Peyer's patch (tissue), 4 donors: ENCODE measurements at regions not wholly inside any gene's neighbourhood (a gene's known extent, or its start where the extent isn't known, plus 50 kb on each side); places are given as distances from the start of the nearest gene placed in this dataset.

Experiments used
- POLR2A ChIP-seq, 2 donors: fragments of 450-650 bp; IDR thresholded peaks; one replicate each; pipeline ENCODE4 v1.5.1; 2017; ENCODE audit warnings: antibody characterized with exemption in 2 of 2, mild to moderate bottlenecking in 2 of 2, moderate library complexity in 2 of 2
- TF ChIP-seq, protein P1 (sequence below), 6 experiments: fragments of 450-650 bp in 4 of 6; fragments of 200-600 bp in 2 of 6; sonication (generic) in 1 of 6; IDR thresholded peaks; one replicate each; pipeline ENCODE4 v1.5.1; 2017 to 2019; ENCODE audit warnings: antibody characterized with exemption in 6 of 6, mild to moderate bottlenecking in 3 of 6, moderate library complexity in 1 of 6

DNA sequence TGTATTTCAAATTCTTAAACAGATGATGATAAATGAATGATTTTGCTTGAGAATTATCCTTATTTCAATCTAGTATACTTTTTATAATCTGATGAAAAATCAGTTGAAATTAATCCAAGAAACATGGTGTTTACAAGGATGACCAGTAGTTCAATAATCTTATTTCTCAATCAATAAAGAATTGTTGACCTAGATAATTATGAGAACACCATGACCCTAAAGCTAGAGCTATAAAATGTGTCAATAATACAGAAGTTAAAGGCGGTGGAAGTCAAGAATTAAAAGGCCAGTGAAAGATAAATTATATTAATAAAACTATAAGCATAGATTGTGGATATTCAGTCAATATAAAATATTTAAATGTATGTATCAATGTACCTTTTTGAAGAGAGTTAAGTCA is 667.4 kb upstream of the GCFC2 start:
- TF ChIP-seq, protein P1, sequence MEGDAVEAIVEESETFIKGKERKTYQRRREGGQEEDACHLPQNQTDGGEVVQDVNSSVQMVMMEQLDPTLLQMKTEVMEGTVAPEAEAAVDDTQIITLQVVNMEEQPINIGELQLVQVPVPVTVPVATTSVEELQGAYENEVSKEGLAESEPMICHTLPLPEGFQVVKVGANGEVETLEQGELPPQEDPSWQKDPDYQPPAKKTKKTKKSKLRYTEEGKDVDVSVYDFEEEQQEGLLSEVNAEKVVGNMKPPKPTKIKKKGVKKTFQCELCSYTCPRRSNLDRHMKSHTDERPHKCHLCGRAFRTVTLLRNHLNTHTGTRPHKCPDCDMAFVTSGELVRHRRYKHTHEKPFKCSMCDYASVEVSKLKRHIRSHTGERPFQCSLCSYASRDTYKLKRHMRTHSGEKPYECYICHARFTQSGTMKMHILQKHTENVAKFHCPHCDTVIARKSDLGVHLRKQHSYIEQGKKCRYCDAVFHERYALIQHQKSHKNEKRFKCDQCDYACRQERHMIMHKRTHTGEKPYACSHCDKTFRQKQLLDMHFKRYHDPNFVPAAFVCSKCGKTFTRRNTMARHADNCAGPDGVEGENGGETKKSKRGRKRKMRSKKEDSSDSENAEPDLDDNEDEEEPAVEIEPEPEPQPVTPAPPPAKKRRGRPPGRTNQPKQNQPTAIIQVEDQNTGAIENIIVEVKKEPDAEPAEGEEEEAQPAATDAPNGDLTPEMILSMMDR (IDR thresholded peaks at IDR 0.05), result no peak
- TF ChIP-seq POLR2A (IDR thresholded peaks at IDR 0.05), result no peak
